Chondrocyte (in vitro differentiated cells): ENCODE measurements at regions not wholly inside any gene's neighbourhood (a gene's known extent, or its start where the extent isn't known, plus 50 kb on each side); places are given as distances from the start of the nearest gene placed in this dataset.

Experiments used
- DNase-seq: peaks from one replicate; pipeline ENCODE4 v3.0.0; 2021; ENCODE audit warnings: mixed read lengths, low spot score
- H3K27ac Mint-ChIP-seq: one replicate; pipeline ENCODE4 v1.8.0; 2021; ENCODE audit warnings: mild to moderate bottlenecking, moderate library complexity, mixed read lengths; ENCODE audit not compliant: unreplicated experiment
- H3K27me3 Mint-ChIP-seq: 2 replicates; pipeline ENCODE4 v1.8.0; 2021; ENCODE audit warnings: low read depth, mixed read lengths
- H3K36me3 Mint-ChIP-seq: 2 replicates; pipeline ENCODE4 v1.8.0; 2021; ENCODE audit warnings: low read depth, mixed read lengths
- H3K4me1 Mint-ChIP-seq: 2 replicates; pipeline ENCODE4 v1.8.0; 2021; ENCODE audit warnings: low read depth, mild to moderate bottlenecking, mixed read lengths
- H3K4me3 Mint-ChIP-seq: one replicate; pipeline ENCODE4 v1.8.0; 2021; ENCODE audit warnings: mild to moderate bottlenecking, moderate library complexity, mixed read lengths; ENCODE audit not compliant: unreplicated experiment
- H3K9me3 Mint-ChIP-seq: 2 replicates; pipeline ENCODE4 v1.8.0; 2021; ENCODE audit warnings: low read depth, mixed read lengths
- TF ChIP-seq, protein P1 (sequence below): fragments of 200-600 bp; sonication (generic); IDR thresholded peaks from 2 replicates; pipeline ENCODE4 v1.5.0; 2021; ENCODE audit warnings: antibody characterized with exemption, mild to moderate bottlenecking, moderate library complexity

- TF ChIP-seq, protein P1, sequence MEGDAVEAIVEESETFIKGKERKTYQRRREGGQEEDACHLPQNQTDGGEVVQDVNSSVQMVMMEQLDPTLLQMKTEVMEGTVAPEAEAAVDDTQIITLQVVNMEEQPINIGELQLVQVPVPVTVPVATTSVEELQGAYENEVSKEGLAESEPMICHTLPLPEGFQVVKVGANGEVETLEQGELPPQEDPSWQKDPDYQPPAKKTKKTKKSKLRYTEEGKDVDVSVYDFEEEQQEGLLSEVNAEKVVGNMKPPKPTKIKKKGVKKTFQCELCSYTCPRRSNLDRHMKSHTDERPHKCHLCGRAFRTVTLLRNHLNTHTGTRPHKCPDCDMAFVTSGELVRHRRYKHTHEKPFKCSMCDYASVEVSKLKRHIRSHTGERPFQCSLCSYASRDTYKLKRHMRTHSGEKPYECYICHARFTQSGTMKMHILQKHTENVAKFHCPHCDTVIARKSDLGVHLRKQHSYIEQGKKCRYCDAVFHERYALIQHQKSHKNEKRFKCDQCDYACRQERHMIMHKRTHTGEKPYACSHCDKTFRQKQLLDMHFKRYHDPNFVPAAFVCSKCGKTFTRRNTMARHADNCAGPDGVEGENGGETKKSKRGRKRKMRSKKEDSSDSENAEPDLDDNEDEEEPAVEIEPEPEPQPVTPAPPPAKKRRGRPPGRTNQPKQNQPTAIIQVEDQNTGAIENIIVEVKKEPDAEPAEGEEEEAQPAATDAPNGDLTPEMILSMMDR: no peak
- Mint-ChIP-seq H3K27me3 (no peaks in the 10 kb centered on the region), H3K36me3 (peaks cover 6% of the 10 kb centered on the region), H3K27ac (no peak overlapping the region), H3K4me3 (no peak overlapping the region), H3K9me3 (peaks cover 23% of the 10 kb centered on the region), H3K4me1 (peaks cover 19% of the 10 kb centered on the region)
- no peak for DNase-seq
These were observed 468.7 kb upstream of the B3GALT2 start for GRCh38 chr1:193654951-193655735.

DNA sequence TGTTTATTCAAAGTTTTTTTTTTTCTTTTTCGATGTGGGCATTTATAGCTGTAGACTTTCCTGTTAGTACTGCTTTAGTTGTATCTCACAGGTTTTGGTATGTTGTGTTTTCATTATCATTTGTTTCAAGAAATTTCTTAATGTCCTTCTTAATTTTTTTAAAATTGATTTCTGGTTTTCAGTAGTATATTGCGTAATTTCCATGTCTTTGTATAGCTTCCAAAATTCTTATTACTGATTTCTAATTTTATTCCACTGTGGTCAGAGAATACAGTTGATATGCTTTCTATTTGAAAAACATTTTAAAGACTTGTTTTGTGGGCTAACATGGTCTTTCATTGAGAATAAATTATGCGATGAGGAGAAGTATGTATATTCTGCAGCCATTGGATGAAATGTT, 463.2 kb upstream of the B3GALT2 start:
- H3K36me3 Mint-ChIP-seq: peaks cover 12% of the 10 kb centered on the region
- TF ChIP-seq, protein P1: no peak
- H3K27me3 Mint-ChIP-seq: no peaks in the 10 kb centered on the region
- DNase-seq: no peak
- no peak overlapping the region for H3K27ac Mint-ChIP-seq
- H3K4me1 Mint-ChIP-seq: no peaks in the 10 kb centered on the region
- peaks cover 40% of the 10 kb centered on the region for H3K9me3 Mint-ChIP-seq
- no peak overlapping the region for H3K4me3 Mint-ChIP-seq

GRCh38 chr1:193634876-193635275, 448.5 kb upstream of the B3GALT2 start:
- no peaks in the 10 kb centered on the region for H3K27me3 Mint-ChIP-seq
- peaks cover 14% of the 10 kb centered on the region for H3K9me3 Mint-ChIP-seq
- DNase-seq: no peak
- TF ChIP-seq, protein P1: no peak
- H3K4me1 Mint-ChIP-seq: peaks cover 7% of the 10 kb centered on the region
- no peak overlapping the region for H3K27ac Mint-ChIP-seq
- H3K36me3 Mint-ChIP-seq: no peaks in the 10 kb centered on the region
- no peak overlapping the region for H3K4me3 Mint-ChIP-seq

DNA sequence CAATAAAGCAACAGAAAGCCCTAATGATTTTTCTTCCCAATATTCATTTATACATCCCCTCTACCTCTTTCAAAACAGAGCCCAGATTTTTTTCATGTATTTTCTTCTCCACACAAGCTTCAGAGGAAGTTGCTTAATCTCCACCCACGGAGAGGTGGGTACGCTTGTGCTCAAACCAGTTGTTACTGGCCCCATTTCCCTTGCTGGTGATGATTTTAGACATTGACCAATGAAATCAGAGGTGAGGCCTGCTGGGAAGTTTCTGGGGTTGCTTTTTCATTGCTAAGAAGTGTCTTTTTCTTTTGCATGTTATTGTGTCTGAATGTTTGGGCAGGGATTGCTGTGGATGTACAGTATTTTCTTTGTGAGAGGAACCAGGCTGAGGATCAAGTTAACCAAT, 448.1 kb upstream of the B3GALT2 start:
- no peak for DNase-seq
- Mint-ChIP-seq H3K27me3 (no peaks in the 10 kb centered on the region), H3K4me1 (peaks cover 11% of the 10 kb centered on the region), H3K4me3 (no peak overlapping the region), H3K27ac (no peak overlapping the region), H3K9me3 (peaks cover 13% of the 10 kb centered on the region), H3K36me3 (no peaks in the 10 kb centered on the region)
- TF ChIP-seq, protein P1: no peak

- no peak for DNase-seq
- Mint-ChIP-seq H3K27ac (no peak overlapping the region), H3K4me3 (no peak overlapping the region), H3K4me1 (peaks cover 16% of the 10 kb centered on the region), H3K9me3 (peaks cover 12% of the 10 kb centered on the region), H3K27me3 (no peaks in the 10 kb centered on the region), H3K36me3 (no peaks in the 10 kb centered on the region)
- TF ChIP-seq, protein P1: no peak
These were observed 447.6 kb upstream of the B3GALT2 start for GRCh38 chr1:193633991-193634390.
